ENCODE measurements at regions not wholly inside any gene's neighbourhood (a gene's known extent, or its start where the extent isn't known, plus 50 kb on each side); places are given as distances from the start of the nearest gene placed in this dataset.

DNA sequence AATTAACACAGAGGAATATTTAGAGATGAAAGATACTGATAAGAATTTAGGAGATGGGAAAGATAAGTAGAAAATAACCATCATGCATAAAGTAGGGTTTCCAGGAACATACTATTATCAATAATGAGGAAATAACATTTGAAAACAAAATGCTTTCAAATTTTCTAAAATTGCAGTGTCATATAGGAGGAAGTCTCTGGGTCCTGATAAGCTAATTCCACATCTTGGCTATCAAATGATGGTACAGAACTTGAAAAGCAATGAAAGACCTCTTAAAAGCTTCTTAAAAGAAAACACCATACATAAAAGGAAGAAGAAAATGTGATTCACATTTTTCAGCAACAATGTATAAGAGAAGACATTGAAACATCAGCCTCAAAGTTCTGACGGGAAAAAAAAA, 1024.8 kb downstream of the TSN start:
- Mint-ChIP-seq H3K36me3 (ENCODE audit: unreplicated experiment) (no peaks in the 10 kb centered on the region), H3K4me3 (ENCODE audit: unreplicated experiment) (no peak overlapping the region), H3K9me3 (ENCODE audit: unreplicated experiment) (peaks cover 8% of the 10 kb centered on the region), H3K27ac (ENCODE audit: unreplicated experiment) (no peak overlapping the region), H3K4me1 (ENCODE audit: unreplicated experiment) (no peaks in the 10 kb centered on the region), H3K27me3 (ENCODE audit: unreplicated experiment) (no peaks in the 10 kb centered on the region)
- no peak for DNase-seq (ENCODE audit: extremely low spot score, unreplicated experiment)
- TF ChIP-seq, protein P1, sequence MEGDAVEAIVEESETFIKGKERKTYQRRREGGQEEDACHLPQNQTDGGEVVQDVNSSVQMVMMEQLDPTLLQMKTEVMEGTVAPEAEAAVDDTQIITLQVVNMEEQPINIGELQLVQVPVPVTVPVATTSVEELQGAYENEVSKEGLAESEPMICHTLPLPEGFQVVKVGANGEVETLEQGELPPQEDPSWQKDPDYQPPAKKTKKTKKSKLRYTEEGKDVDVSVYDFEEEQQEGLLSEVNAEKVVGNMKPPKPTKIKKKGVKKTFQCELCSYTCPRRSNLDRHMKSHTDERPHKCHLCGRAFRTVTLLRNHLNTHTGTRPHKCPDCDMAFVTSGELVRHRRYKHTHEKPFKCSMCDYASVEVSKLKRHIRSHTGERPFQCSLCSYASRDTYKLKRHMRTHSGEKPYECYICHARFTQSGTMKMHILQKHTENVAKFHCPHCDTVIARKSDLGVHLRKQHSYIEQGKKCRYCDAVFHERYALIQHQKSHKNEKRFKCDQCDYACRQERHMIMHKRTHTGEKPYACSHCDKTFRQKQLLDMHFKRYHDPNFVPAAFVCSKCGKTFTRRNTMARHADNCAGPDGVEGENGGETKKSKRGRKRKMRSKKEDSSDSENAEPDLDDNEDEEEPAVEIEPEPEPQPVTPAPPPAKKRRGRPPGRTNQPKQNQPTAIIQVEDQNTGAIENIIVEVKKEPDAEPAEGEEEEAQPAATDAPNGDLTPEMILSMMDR (IDR thresholded peaks at IDR 0.05) = no peak

GRCh38 chr2:122794100-122794499, 1038.6 kb downstream of the TSN start:
- H3K27me3 Mint-ChIP-seq (ENCODE audit: unreplicated experiment) = no peaks in the 10 kb centered on the region
- H3K4me1 Mint-ChIP-seq (ENCODE audit: unreplicated experiment) = no peaks in the 10 kb centered on the region
- no peak for DNase-seq (ENCODE audit: extremely low spot score, unreplicated experiment)
- no peak overlapping the region for H3K4me3 Mint-ChIP-seq (ENCODE audit: unreplicated experiment)
- peaks cover 10% of the 10 kb centered on the region for H3K9me3 Mint-ChIP-seq (ENCODE audit: unreplicated experiment)
- no peaks in the 10 kb centered on the region for H3K36me3 Mint-ChIP-seq (ENCODE audit: unreplicated experiment)
- TF ChIP-seq, protein P1 (IDR thresholded peaks at IDR 0.05) = no peak
- no peak overlapping the region for H3K27ac Mint-ChIP-seq (ENCODE audit: unreplicated experiment)

- H3K27ac Mint-ChIP-seq (ENCODE audit: unreplicated experiment) = no peak overlapping the region
- DNase-seq (ENCODE audit: extremely low spot score, unreplicated experiment) = no peak
- TF ChIP-seq, protein P1 (IDR thresholded peaks at IDR 0.05) = no peak
- H3K4me1 Mint-ChIP-seq (ENCODE audit: unreplicated experiment) = no peaks in the 10 kb centered on the region
- H3K4me3 Mint-ChIP-seq (ENCODE audit: unreplicated experiment) = no peak overlapping the region
- no peaks in the 10 kb centered on the region for H3K9me3 Mint-ChIP-seq (ENCODE audit: unreplicated experiment)
- H3K36me3 Mint-ChIP-seq (ENCODE audit: unreplicated experiment) = no peaks in the 10 kb centered on the region
- no peaks in the 10 kb centered on the region for H3K27me3 Mint-ChIP-seq (ENCODE audit: unreplicated experiment)
Measured at GRCh38 chr2:122795763-122796162, 1040.3 kb downstream of the TSN start.

DNA sequence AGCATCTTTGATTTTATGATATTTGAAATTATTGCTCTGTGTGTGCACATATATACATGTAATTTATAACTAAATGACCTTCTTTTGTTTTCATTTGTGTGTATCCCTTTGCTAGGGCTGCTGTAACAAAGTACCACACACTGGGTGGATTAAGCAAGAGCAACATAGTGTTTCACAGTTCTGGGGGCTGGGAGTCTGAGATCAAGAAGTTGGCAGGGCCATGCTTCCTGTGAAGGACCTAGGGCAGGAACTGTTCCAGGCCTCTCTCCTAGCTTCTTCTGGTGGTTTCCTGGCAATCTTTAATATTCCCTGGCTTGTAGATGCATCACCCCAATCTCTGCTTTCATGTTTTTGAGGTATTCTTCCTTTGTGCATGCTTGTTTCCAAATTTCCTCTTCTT, 1043.9 kb downstream of the TSN start:
- DNase-seq (ENCODE audit: extremely low spot score, unreplicated experiment) = no peak
- H3K27ac Mint-ChIP-seq (ENCODE audit: unreplicated experiment) = no peak overlapping the region
- H3K4me3 Mint-ChIP-seq (ENCODE audit: unreplicated experiment) = no peak overlapping the region
- no peaks in the 10 kb centered on the region for H3K9me3 Mint-ChIP-seq (ENCODE audit: unreplicated experiment)
- TF ChIP-seq, protein P1 (IDR thresholded peaks at IDR 0.05) = no peak
- peaks cover 2% of the 10 kb centered on the region for H3K27me3 Mint-ChIP-seq (ENCODE audit: unreplicated experiment)
- no peaks in the 10 kb centered on the region for H3K4me1 Mint-ChIP-seq (ENCODE audit: unreplicated experiment)
- no peaks in the 10 kb centered on the region for H3K36me3 Mint-ChIP-seq (ENCODE audit: unreplicated experiment)

DNA sequence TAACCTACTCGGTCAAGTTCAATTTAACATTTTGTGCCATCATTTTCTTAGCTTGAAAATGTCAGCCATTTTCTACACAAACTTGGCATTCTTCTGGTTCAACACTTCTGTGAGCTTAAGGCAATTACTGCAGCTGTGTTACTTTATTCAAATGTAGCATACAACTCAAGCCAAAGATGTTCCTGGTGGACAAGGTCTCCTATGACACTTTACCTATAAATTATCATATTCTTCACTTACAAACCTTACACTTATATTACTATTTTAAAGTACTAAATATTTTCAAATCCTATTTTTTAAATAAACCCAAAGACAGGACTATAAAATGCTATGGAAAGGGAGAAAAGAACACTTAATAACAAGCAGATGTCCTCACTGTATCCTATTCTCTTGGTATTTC, 1045.3 kb downstream of the TSN start:
- TF ChIP-seq, protein P1 (IDR thresholded peaks at IDR 0.05) = no peak
- H3K4me1 Mint-ChIP-seq (ENCODE audit: unreplicated experiment) = no peaks in the 10 kb centered on the region
- no peak overlapping the region for H3K4me3 Mint-ChIP-seq (ENCODE audit: unreplicated experiment)
- peaks cover 2% of the 10 kb centered on the region for H3K27me3 Mint-ChIP-seq (ENCODE audit: unreplicated experiment)
- H3K9me3 Mint-ChIP-seq (ENCODE audit: unreplicated experiment) = no peaks in the 10 kb centered on the region
- no peaks in the 10 kb centered on the region for H3K36me3 Mint-ChIP-seq (ENCODE audit: unreplicated experiment)
- H3K27ac Mint-ChIP-seq (ENCODE audit: unreplicated experiment) = no peak overlapping the region
- DNase-seq (ENCODE audit: extremely low spot score, unreplicated experiment) = no peak

Measured in osteocyte (in vitro differentiated cells).